HG03442 (cell line): ENCODE measurements at regions not wholly inside any gene's neighbourhood (a gene's known extent, or its start where the extent isn't known, plus 50 kb on each side); places are given as distances from the start of the nearest gene placed in this dataset.
"Not testable (repeated sequence)": the region's sequence is repeated elsewhere in the genome, so short reads cannot be mapped to it uniquely, and the experiment has no call there.

ENCODE experiments used
- ATAC-seq: cut with Tn5 transposase; IDR thresholded peaks from one replicate; pipeline ENCODE4 v1.9.1; 2021; ENCODE audit warnings: mild to moderate bottlenecking, moderate library complexity; ENCODE audit not compliant: unreplicated experiment

DNA sequence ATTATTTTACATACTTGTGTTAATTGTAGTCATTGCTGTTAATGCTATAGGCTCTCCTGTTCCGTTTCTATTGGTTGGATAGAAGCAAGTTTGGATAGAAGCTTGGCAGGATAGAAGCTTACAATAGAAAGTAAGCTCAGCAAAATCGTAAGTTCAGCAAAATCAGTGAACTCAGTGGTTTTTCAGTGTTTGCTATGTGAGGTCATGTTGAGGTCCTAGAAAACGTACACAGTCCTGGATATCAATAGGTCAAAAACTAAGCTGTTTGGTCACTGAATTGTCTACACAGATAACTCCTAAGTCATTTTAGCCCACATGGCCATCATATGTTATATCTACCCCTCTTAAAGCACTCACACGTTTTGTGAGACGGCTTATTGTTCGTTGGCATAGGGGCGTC is 299.4 kb downstream of the MAN2A1 start:
- no peak for ATAC-seq

DNA sequence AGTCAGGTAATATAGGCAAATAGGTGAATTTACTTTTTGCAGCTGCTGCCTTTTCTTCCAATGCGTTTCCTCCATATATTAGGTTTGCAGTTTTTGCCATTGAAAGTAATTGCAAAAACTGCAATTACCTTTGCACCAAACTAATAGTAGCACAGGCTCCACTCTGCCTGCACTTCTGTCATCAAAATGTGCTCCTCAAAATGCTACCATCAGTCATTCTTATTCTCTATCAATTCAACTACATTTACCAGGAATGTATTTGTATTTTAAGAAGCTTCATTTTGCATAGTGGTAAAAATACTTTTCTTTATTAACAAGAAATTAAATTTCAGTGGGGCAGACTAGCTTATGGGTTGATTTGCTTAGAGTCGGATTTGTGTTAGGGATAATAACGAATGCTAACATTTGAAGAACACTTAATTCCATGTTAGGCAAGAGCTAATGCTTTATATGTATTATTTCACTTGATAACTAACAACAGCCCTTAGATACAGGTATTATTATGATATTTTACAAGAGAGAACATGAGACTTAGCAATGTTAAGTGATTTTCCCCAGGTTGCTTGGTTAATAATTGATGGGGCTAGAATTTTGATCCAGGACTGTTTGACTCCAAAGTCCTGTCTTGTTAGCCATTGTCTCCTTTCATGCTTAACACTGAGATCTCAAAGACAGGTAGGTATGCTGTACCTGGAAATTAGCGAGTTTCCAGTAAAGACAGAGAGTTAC is 300.4 kb downstream of the MAN2A1 start:
- no peak for ATAC-seq

DNA sequence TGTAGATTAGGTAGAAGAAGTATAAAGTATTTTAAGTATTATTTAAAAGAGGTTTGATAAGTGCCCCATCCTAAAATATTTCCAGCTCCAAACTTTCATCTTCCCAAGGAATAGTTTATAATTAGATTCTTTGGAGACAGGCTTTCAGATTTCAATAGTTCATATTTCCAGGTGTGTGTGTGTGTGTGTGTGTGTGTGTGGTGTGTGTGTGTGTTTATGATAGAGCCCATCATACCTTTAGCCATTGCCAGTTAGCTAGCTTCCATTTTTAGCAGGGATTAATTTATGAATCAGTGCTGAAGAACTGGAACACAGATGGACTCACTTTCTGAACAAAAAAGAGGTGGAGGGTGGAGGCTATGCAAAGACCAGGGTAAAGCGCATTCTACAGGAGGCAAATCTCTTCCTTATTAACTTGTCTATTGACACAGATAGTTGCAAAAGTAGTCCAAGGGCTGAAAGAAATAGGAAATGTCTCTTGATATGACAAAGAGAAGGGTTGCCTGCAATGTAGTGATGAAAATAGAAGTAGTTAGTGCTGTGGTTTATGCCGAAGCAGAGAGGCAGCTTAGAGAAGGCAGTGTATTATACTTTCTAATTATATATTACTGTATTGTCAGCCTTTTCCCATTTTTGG is 301.1 kb downstream of the MAN2A1 start:
- no peak for ATAC-seq

DNA sequence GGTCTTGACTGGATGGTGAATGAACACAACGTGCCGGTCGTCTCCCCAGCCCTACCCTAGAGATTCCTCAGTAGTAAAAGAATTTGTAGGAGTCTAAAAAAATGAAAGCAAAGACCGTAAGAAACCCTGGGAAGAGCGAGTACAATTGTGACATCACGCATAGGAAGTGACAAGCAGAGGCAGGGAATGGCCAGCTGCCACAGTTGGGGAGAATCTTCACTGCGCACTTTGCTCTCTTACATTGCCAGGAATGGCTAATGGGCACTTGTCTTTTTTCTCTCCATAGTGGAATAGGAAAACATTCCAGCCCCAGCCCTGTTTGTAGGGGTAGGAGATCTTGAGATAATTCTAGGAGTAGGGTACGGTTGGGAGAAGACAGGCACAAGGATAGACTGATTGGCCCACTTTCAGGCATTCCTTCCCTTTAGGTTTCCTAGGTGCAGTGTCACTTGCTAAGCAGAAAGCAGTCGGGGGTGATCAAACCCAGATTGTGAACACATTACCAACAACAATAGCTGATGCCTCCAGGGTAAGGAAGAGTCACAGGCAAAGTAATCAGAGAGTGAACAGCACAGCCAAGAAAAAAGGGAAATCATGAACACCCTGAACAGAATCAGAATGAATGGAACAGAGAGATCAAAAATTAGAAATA is 302.7 kb downstream of the MAN2A1 start:
- ATAC-seq: no peak

DNA sequence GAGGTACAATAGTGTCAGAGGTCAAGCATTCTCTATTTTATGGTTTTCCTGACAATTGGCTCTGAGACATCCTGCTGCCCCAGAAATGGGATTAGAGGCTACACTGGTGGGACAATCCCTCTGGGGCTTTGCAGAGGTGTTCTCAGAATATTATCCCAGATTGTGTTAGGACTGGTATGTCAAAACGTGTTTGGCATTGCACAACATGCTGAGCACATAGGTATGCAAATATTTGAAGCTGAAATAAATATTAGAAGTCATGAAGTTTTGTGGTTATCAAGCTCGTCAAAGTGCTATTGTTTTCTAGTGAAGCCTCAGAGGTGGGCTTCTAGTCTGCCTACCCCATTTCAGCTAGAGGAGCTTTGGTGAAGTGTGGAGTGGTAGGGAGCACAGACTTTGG is 304.4 kb downstream of the MAN2A1 start:
- no peak for ATAC-seq

DNA sequence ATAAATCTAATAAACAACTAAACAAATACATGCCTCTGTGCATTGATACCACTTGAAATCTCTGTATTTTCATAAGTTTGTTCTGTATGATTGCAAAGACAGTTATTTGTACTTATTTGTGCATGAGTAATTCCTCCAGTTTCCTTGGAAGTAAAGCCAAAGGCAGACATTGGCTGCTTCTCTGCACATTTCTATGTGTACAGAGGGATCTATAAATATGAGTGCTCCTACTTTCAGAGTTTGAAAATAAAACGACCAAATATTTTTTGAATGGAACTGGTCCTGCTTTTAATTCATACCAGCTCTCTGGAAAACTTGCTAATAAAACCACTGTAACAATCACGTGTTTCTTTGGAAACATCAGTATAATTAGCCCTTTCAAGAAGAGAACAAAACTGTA is 306.5 kb downstream of the MAN2A1 start:
- no peak for ATAC-seq

DNA sequence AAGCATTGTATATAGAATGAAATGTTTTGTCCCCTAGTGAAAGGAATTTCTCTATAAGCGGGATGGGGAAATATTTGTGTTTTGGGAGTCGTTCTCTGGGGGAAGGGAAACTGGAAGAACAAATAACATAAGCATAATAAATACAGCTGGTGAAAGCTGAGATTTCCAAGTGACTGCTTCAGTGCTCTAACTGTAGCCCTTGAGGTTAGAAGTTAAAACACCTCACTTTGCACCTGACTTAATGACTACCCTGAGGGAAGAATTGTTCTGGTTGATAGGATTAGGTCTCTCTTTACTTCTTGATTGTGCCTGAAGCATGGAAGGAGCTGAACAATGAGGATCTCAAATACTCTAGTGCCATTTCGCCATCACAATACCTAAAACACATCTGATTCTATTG is 307.4 kb downstream of the MAN2A1 start:
- no peak for ATAC-seq

DNA sequence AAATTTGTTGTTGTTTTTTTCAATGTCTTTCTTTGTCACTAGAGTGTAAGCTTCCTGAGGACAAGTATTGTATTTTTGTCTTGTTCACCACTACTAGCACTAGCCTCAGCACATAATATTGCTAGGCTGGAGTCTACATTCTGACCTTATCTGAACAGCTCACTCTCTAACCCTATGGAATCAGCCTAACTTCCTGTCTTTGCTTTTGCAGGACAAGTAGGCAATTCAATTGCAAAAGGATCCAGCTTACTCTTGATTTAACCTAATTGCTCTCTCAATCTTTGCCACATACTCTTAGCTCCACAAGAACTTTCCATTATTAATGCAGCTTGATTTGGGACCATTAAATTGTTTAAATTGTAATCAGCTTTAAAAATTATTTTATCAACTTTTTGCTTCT is 308.5 kb downstream of the MAN2A1 start:
- ATAC-seq: no peak

DNA sequence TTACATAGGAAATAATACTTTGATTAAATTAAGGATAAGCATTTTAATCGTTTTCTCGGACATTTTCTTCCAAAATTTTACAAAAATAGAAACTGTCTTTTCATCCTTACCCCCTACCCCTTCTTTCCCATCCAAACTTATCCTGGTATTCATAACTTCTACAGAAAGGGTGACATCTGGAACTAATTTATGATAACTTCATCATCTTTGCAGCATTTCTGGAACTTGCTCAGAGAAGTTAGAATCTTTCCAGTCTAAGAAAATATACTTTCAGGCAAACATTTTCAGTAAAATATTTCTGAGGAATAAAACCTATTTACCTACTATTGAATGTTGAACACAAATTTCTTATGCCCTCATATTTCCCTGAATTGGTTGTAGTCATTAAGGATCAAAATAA is 309.0 kb downstream of the MAN2A1 start:
- no peak for ATAC-seq

DNA sequence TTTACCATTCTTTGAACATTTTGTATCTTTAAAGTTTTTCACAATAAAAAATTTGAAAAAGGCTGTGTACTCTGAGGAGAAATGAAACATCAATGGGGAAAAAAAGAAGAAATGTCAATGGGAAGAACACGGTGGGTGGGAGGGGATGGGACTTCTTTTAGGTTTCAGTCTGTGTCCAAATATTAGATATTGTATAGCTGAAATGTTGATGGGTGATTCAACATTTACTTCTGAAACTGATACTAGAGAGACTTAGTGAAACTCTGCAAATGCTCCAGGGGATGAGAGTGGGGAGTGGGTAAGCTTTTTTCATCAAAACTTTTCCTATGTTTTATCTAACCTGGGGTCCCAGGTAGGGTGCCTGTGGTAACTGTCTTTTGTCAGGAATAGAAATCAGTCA is 311.9 kb downstream of the MAN2A1 start:
- ATAC-seq: no peak

DNA sequence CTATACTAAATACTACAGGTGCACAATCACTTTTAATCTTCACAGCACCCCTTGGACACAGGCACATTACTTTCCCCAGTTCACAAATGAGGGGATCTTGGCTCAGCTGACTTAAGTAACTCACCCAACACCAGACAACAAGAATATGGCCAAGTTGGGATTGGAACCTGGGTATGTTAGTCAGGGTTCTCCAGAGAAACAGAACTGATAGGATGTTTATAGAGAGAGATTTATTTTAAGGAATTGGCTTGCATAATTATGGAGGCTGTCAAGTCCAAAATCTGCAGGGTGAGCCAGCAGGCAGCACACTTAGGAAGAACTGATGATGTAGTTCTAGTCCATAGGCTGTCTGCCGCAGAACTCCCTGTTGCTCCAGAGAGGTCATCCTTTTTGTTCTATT is 312.9 kb downstream of the MAN2A1 start:
- ATAC-seq: no peak

DNA sequence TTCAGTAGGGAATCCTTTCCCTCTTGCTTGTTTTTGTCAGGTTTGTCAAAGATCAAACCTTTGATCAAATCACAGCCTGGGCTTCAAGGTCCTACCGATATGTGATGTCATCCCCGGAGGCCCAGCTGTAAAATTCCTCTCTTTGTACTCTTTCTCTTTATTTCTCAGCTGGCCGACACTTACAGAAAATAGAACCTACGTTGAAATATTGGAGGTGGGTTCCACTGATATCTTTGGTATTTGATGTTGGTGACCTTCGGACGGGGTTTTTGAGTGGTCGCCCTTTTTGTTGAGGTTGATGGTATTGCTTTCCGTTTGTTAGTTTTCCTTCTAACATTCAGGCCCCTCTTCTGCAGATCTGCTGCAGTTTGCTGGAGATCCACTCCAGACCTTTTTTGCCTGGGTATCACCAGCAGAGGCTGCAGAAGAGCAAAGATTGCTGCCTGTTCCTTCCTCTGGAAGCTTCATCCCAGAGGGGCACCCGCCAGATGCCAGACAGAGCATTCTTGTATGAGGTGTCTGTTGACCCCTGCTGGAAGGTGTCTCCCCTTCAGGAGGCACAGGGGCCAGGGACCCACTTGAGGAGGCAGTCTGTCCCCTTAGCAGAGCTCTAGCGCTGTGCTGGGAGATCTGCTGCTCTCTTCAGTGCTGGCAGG is 316.3 kb downstream of the MAN2A1 start:
- ATAC-seq: not testable (repeated sequence)

DNA sequence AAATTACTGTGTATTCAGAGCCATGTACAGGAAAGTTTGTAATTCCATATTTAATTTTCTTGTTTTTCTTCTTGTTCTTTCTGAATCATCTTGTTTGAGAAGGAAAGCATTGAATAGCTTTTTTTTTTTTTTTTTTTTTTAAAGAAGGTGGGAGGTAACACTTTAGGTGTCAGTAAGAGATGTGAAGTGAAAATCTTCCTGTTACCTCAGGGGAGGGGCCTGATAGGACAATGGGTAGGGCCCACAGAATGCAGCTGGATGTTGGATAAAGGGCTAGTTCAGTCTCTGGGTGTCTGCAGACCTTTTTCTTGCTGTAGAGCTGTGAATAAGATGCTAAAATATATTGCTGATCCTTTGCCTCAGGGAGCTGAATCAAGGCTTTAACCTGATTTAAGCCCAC is 317.4 kb downstream of the MAN2A1 start:
- no peak for ATAC-seq

DNA sequence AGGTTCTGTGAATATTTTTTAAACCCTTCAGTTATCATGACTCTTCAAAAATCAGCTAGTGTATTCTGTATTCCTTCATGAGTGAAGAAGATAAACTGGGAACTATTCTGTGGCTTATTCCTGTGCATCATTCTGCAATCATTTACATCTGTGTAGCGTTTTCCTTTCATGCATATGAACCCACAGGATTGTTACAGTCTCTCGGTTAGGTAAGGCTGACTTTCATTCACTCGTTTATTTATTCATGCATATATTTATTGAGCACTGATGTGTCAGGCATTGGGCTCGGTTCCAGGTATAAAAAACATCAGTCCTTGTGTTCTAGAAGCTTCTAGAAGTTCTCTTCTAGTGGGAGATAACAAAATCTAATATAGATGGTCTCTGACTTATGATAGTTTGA is 318.4 kb downstream of the MAN2A1 start:
- no peak for ATAC-seq

DNA sequence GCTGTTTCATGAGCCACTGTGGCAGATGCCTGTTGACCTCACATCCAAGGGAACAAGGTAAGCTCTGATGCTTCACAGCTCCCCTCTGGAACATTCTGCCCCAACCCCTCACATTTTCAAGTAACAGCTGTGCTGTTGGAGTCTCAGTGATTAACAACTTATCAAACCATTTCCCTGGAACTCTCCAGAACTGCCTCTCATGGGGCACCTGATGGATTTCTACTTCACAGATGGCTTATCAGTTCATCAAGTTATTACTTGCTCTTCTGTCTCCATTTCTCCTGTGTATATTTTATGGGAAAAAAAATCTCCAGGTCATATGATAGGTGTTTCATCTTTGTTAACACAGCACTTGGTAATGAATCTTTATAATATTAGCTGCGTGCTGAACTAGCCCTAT is 322.4 kb downstream of the MAN2A1 start:
- ATAC-seq: no peak

DNA sequence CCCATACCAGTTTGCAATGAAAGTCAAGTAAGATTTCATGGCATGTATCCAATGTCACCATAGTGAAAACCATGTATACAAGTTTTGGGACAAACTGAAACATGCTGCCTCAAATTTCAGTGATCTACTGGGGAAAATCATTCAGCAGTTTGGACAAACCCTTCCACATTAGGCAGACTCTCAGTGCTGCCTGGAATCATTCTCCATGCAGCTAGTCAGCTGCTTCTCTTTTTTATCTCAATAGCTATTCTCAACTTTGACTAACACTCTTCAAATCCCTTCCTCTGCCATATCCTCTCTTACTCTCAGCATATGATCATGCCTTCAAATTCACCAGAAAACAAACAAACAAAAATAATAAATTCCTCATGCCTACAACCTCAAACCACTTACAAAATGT is 323.3 kb downstream of the MAN2A1 start:
- ATAC-seq: no peak

DNA sequence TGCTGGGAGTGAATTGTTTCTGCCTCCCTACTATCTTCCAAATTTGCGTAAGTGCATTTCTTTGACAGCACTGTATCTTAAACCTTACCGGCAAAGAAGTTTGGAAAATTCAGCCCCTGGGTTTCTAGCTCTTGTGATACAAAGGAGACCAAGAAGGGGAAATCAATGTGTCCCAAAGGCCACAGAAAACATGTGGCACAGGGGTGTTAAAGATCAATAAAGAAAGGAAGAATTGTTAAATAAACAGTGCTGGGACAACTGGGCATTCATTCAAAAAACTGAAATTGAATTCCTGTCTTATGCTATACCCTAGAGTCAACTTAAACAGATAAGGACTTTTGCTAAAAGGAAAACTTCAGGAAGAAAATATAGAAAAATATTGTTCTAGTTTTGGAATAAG is 328.1 kb downstream of the MAN2A1 start:
- no peak for ATAC-seq

DNA sequence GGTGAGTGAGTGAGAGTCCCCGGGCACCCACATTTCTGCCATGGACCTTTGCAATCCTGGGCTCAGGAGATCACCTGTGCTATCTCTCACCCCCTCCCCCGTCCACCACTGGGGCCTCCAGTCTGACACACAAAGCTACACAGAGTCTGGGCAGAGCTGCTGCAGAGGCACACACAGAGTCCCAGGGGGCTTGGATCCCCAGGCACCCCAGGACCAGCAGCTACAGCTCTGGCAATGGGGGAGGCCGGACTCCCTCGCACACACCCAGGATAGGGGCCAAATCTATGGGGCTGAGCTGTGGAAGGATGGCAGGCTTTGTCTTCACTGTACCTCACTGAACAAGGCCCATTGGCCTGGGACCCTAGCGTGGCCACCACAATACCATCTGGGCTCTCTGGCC is 328.8 kb downstream of the MAN2A1 start:
- no peak for ATAC-seq

DNA sequence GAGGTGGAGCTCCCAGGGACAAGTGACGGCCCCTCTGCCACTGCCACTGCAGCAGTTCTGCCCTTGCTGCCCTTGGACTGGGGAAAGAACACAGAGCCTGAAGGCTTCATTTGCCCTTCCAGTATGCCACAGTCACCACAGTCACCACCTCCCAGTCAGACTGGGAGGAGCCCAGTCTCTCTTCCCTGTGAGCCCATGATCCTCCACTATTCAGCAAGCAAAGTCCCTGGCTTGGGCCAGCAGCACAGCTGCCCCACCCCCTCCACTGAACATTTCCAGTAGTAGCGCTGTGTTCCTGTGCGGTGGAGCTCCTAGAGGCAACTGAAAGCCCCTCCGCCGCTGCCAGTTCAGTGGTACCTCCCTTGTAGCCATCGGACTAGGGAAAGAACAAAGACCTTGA is 329.4 kb downstream of the MAN2A1 start:
- no peak for ATAC-seq

DNA sequence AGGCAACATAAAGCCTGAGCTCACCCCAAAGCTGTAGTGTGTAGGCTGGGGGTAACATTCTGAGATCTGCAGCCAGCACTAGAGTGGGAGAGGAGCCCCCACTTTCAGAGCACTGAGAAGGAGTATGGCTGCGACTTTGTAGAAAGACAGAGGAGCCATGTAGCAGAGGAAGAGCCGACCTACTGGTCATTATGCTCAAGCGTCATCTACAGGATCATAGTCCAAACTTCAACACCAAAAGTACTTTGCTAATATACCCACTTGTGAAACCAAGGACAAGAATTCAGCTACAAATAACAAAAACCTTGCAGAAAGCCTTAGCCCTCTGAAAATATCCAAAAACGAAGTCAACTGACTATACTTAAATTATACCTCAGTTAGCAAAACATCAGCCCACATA is 330.1 kb downstream of the MAN2A1 start:
- no peak for ATAC-seq

DNA sequence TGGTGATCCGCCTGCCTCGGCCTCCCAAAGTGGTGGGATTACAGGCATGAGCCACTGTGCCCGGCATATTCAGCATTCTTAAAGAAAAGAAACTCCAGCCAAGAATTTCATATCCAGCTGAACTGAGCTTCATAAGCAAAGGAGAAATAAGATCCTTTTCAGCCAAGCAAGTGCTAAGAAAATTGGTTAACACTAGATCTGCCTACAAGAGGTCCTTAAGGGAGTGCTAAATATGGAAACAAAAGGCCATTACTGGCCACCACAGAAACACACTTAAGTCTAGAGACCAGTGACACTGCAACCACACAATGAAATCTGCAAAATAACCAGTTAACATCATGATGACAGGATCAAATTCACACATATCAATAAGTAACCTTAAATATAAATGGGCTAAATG is 331.5 kb downstream of the MAN2A1 start:
- no peak for ATAC-seq

DNA sequence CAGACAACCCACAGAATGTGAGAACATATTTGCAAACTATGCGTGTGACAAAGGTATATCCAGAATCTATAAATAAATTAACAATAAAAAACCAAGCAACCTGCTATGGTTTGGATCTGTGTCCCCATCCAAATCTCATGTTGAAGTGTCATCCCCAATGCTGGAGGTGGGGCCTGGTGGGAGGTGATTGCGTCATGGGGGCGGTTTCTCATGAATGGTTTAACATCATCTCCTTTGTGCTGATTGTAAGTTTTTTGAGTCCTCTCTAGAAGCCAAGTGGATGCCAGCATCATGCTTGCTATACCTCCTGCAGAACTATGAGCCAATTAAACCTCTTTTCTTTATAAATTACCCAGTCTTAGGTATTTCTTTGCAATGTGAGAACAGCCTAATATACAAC is 335.4 kb downstream of the MAN2A1 start:
- no peak for ATAC-seq
